SK-N-SH treated with all-trans-retinoic acid at 6 μM for 48 hours (cell line): ENCODE measurements at regions not wholly inside any gene's neighbourhood (a gene's known extent, or its start where the extent isn't known, plus 50 kb on each side); places are given as distances from the start of the nearest gene placed in this dataset.

Source experiments
- ATAC-seq: fragments of 200-7000 bp; cut with Tn5 transposase; 3 replicates; pipeline ENCODE4 v1.9.1; 2020; ENCODE audit warnings: mild to moderate bottlenecking, moderate library complexity
- ARNTL ChIP-seq: fragments of 450-650 bp; formaldehyde crosslinking; IDR thresholded peaks from 2 replicates; pipeline ENCODE4 v1.5.0; 2020; ENCODE audit warnings: low read depth, mild to moderate bottlenecking, moderate library complexity, borderline replicate concordance
- BACH2 ChIP-seq: fragments of 250-450 bp; sonication (Bioruptor Pico); IDR thresholded peaks from 2 replicates; pipeline ENCODE4 v1.9.0; 2021; ENCODE audit warnings: mild to moderate bottlenecking, borderline replicate concordance
- CSDC2 ChIP-seq: fragments of 250-450 bp; sonication (Bioruptor Pico); IDR thresholded peaks from 2 replicates; pipeline ENCODE4 v1.5.0; 2020; ENCODE audit warnings: mild to moderate bottlenecking, moderate library complexity
- ESRRG ChIP-seq: fragments of 250-450 bp; sonication (Bioruptor Pico); IDR thresholded peaks from 2 replicates; pipeline ENCODE4 v1.6.1; 2021; ENCODE audit warnings: mild to moderate bottlenecking
- ISL1 ChIP-seq: fragments of 250-450 bp; sonication (Bioruptor Pico); IDR thresholded peaks from 2 replicates; pipeline ENCODE4 v2.1.2; 2022; ENCODE audit warnings: mild to moderate bottlenecking, moderate library complexity
- OSR1 ChIP-seq: fragments of 250-450 bp; sonication (Bioruptor Pico); IDR thresholded peaks from 2 replicates; pipeline ENCODE4 v1.8.0; 2022; ENCODE audit warnings: moderate library complexity, mild to moderate bottlenecking, inconsistent platforms
- PPARA ChIP-seq: fragments of 250-450 bp; sonication (Bioruptor Pico); IDR thresholded peaks from 2 replicates; pipeline ENCODE4 v1.5.0; 2020; ENCODE audit warnings: mild to moderate bottlenecking, borderline replicate concordance
- RARB ChIP-seq: fragments of 250-450 bp; sonication (Bioruptor Pico); IDR thresholded peaks from 2 replicates; pipeline ENCODE4 v1.8.0; 2021; ENCODE audit warnings: mild to moderate bottlenecking, moderate library complexity
- SNAI2 ChIP-seq: fragments of 250-450 bp; sonication (Bioruptor Pico); IDR thresholded peaks from 2 replicates; pipeline ENCODE4 v1.5.0; 2020; ENCODE audit warnings: mild to moderate bottlenecking, moderate library complexity
- TCF4 ChIP-seq: fragments of 250-450 bp; sonication (Bioruptor Pico); IDR thresholded peaks from 2 replicates; pipeline ENCODE4 v1.8.0; 2021; ENCODE audit warnings: mild to moderate bottlenecking, moderate library complexity, borderline replicate concordance
- TOX ChIP-seq: fragments of 250-450 bp; sonication (Bioruptor Pico); IDR thresholded peaks from 2 replicates; pipeline ENCODE4 v1.8.0; 2021; ENCODE audit warnings: mild to moderate bottlenecking, moderate library complexity, borderline replicate concordance
- ZC3H10 ChIP-seq: fragments of 250-450 bp; sonication (Bioruptor Pico); IDR thresholded peaks from 2 replicates; pipeline ENCODE4 v1.5.1; 2021; ENCODE audit warnings: mild to moderate bottlenecking, moderate library complexity
- ZFP3 ChIP-seq: fragments of 250-450 bp; sonication (Bioruptor Pico); IDR thresholded peaks from 2 replicates; pipeline ENCODE4 v1.5.0; 2020; ENCODE audit warnings: mild to moderate bottlenecking, moderate library complexity
- ZFP30 ChIP-seq: fragments of 450-650 bp; formaldehyde crosslinking; IDR thresholded peaks from 2 replicates; pipeline ENCODE4 v1.5.0; 2022; ENCODE audit warnings: mild to moderate bottlenecking, moderate library complexity
- ZNF70 ChIP-seq: fragments of 450-650 bp; formaldehyde crosslinking; IDR thresholded peaks from 2 replicates; pipeline ENCODE4 v1.5.0; 2020; ENCODE audit warnings: mild to moderate bottlenecking, moderate library complexity
- ZNF8 ChIP-seq: fragments of 450-650 bp; formaldehyde crosslinking; IDR thresholded peaks from 2 replicates; pipeline ENCODE4 v1.5.0; 2020; ENCODE audit warnings: mild to moderate bottlenecking, moderate library complexity
- TF ChIP-seq, protein P1 (sequence below): fragments of 250-450 bp; sonication (Bioruptor Pico); IDR thresholded peaks from 2 replicates; pipeline ENCODE4 v1.8.0; 2020; ENCODE audit warnings: mild to moderate bottlenecking, moderate library complexity, borderline replicate concordance
- TF ChIP-seq, protein P2 (sequence below): fragments of 250-450 bp; sonication (Bioruptor Pico); IDR thresholded peaks from 2 replicates; pipeline ENCODE4 v1.8.0; 2021; ENCODE audit warnings: low read depth, mild to moderate bottlenecking, moderate library complexity, borderline replicate concordance
- TF ChIP-seq, protein P3 (sequence below): fragments of 250-450 bp; sonication (Bioruptor Pico); IDR thresholded peaks from 2 replicates; pipeline ENCODE4 v1.5.1; 2020; ENCODE audit warnings: low read depth, mild to moderate bottlenecking, moderate library complexity
- TF ChIP-seq, protein P4 (sequence below): fragments of 250-450 bp; sonication (Bioruptor Pico); IDR thresholded peaks from 2 replicates; pipeline ENCODE4 v1.5.1; 2021; ENCODE audit warnings: mild to moderate bottlenecking, moderate library complexity
- TF ChIP-seq, protein P5 (sequence below): fragments of 250-450 bp; sonication (Bioruptor Pico); IDR thresholded peaks from 2 replicates; pipeline ENCODE4 v1.5.0; 2020; ENCODE audit warnings: mild to moderate bottlenecking, moderate library complexity

DNA sequence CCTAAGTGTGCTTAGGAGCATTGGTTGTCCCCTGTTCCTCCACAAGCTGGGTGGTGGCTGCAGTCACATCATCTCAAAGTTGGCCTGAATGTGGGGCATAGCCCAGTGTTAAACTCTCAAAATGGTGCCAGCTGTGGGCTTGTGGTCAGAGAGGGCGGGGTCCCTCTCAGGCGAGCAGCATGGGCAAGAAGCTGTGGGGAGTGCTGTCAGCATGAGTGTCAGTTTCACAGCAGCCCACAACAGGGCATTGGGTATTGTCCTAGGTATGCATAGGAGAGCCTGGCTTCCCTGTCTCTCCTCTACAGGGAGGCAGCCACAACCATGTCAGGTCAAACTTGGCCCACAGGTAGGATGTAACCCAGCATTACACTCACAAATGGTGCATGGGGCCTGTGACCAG is 285.6 kb upstream of the THSD7B start:
- ATAC-seq = no peak
- TF ChIP-seq ZNF70 (CRISPR knock-in tag) = no peak
- TF ChIP-seq, protein P1, sequence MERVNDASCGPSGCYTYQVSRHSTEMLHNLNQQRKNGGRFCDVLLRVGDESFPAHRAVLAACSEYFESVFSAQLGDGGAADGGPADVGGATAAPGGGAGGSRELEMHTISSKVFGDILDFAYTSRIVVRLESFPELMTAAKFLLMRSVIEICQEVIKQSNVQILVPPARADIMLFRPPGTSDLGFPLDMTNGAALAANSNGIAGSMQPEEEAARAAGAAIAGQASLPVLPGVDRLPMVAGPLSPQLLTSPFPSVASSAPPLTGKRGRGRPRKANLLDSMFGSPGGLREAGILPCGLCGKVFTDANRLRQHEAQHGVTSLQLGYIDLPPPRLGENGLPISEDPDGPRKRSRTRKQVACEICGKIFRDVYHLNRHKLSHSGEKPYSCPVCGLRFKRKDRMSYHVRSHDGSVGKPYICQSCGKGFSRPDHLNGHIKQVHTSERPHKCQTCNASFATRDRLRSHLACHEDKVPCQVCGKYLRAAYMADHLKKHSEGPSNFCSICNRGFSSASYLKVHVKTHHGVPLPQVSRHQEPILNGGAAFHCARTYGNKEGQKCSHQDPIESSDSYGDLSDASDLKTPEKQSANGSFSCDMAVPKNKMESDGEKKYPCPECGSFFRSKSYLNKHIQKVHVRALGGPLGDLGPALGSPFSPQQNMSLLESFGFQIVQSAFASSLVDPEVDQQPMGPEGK (CRISPR knock-in tag) = no peak
- no peak for TF ChIP-seq ZFP3
- TF ChIP-seq TOX (CRISPR knock-in tag) = no peak
- TF ChIP-seq, protein P2, sequence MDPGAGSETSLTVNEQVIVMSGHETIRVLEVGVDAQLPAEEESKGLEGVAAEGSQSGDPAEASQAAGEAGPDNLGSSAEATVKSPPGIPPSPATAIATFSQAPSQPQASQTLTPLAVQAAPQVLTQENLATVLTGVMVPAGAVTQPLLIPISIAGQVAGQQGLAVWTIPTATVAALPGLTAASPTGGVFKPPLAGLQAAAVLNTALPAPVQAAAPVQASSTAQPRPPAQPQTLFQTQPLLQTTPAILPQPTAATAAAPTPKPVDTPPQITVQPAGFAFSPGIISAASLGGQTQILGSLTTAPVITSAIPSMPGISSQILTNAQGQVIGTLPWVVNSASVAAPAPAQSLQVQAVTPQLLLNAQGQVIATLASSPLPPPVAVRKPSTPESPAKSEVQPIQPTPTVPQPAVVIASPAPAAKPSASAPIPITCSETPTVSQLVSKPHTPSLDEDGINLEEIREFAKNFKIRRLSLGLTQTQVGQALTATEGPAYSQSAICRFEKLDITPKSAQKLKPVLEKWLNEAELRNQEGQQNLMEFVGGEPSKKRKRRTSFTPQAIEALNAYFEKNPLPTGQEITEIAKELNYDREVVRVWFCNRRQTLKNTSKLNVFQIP (CRISPR knock-in tag) = no peak
- no peak for TF ChIP-seq CSDC2 (CRISPR knock-in tag)
- TF ChIP-seq OSR1 = no peak
- no peak for TF ChIP-seq ZFP30 (CRISPR knock-in tag)
- TF ChIP-seq ESRRG (CRISPR knock-in tag) = no peak
- no peak for TF ChIP-seq ZNF8 (CRISPR knock-in tag)
- no peak for TF ChIP-seq ISL1 (CRISPR knock-in tag)
- TF ChIP-seq, protein P3, sequence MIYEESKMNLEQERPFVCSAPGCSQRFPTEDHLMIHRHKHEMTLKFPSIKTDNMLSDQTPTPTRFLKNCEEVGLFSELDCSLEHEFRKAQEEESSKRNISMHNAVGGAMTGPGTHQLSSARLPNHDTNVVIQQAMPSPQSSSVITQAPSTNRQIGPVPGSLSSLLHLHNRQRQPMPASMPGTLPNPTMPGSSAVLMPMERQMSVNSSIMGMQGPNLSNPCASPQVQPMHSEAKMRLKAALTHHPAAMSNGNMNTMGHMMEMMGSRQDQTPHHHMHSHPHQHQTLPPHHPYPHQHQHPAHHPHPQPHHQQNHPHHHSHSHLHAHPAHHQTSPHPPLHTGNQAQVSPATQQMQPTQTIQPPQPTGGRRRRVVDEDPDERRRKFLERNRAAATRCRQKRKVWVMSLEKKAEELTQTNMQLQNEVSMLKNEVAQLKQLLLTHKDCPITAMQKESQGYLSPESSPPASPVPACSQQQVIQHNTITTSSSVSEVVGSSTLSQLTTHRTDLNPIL = no peak
- TF ChIP-seq, protein P4, sequence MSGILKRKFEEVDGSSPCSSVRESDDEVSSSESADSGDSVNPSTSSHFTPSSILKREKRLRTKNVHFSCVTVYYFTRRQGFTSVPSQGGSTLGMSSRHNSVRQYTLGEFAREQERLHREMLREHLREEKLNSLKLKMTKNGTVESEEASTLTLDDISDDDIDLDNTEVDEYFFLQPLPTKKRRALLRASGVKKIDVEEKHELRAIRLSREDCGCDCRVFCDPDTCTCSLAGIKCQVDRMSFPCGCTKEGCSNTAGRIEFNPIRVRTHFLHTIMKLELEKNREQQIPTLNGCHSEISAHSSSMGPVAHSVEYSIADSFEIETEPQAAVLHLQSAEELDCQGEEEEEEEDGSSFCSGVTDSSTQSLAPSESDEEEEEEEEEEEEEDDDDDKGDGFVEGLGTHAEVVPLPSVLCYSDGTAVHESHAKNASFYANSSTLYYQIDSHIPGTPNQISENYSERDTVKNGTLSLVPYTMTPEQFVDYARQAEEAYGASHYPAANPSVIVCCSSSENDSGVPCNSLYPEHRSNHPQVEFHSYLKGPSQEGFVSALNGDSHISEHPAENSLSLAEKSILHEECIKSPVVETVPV = no peak
- no peak for TF ChIP-seq ARNTL
- no peak for TF ChIP-seq BACH2 (CRISPR knock-in tag)
- TF ChIP-seq PPARA = no peak

DNA sequence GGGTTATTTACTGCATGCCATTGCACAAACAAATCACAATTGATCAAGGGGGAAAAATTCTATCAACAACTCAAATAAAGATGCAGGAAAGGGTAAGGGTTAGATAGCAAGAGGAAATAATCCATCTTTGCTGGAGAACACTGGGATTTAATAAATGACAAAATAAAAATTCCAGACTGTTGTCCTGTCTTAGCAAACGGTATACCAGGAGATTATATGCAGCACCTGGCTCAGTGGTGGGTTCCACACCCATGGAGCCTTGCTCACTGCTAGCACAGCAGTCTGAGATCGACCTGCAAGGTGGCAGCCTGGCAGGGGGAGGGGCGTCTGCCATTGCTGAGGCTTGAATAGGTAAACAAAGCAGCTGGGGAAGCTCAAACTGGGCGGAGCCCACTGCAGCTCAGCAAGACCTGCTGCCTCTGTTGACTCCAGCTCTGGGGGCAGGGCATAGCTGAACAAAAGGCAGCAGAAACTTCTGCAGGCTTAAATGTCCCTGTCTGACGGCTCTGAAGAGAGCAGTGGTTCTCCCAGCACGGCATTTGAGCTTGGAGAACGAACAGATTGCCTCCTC is 296.5 kb upstream of the THSD7B start:
- no peak for ATAC-seq
- no peak for TF ChIP-seq PPARA
- no peak for TF ChIP-seq ESRRG (CRISPR knock-in tag)
- TF ChIP-seq TOX (CRISPR knock-in tag) = no peak
- no peak for TF ChIP-seq RARB (CRISPR knock-in tag)
- no peak for TF ChIP-seq ARNTL
- TF ChIP-seq TCF4 (CRISPR knock-in tag) = no peak
- TF ChIP-seq ZNF8 (CRISPR knock-in tag) = no peak
- TF ChIP-seq BACH2 (CRISPR knock-in tag) = no peak
- TF ChIP-seq, protein P4 = no peak
- no peak for TF ChIP-seq CSDC2 (CRISPR knock-in tag)
- no peak for TF ChIP-seq OSR1
- no peak for TF ChIP-seq ZNF70 (CRISPR knock-in tag)
- no peak for TF ChIP-seq ZFP3
- TF ChIP-seq, protein P1 (CRISPR knock-in tag) = no peak
- TF ChIP-seq, protein P3 = no peak
- TF ChIP-seq ZC3H10 = no peak
- TF ChIP-seq SNAI2 = no peak
- TF ChIP-seq, protein P2 (CRISPR knock-in tag) = no peak
- TF ChIP-seq, protein P5, sequence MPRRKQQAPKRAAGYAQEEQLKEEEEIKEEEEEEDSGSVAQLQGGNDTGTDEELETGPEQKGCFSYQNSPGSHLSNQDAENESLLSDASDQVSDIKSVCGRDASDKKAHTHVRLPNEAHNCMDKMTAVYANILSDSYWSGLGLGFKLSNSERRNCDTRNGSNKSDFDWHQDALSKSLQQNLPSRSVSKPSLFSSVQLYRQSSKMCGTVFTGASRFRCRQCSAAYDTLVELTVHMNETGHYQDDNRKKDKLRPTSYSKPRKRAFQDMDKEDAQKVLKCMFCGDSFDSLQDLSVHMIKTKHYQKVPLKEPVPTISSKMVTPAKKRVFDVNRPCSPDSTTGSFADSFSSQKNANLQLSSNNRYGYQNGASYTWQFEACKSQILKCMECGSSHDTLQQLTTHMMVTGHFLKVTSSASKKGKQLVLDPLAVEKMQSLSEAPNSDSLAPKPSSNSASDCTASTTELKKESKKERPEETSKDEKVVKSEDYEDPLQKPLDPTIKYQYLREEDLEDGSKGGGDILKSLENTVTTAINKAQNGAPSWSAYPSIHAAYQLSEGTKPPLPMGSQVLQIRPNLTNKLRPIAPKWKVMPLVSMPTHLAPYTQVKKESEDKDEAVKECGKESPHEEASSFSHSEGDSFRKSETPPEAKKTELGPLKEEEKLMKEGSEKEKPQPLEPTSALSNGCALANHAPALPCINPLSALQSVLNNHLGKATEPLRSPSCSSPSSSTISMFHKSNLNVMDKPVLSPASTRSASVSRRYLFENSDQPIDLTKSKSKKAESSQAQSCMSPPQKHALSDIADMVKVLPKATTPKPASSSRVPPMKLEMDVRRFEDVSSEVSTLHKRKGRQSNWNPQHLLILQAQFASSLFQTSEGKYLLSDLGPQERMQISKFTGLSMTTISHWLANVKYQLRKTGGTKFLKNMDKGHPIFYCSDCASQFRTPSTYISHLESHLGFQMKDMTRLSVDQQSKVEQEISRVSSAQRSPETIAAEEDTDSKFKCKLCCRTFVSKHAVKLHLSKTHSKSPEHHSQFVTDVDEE (CRISPR knock-in tag) = no peak
- TF ChIP-seq ISL1 (CRISPR knock-in tag) = no peak
